Neural cell (in vitro differentiated cells): ENCODE measurements at regions not wholly inside any gene's neighbourhood (a gene's known extent, or its start where the extent isn't known, plus 50 kb on each side); places are given as distances from the start of the nearest gene placed in this dataset.
A peak's percentile ranks its signal among the peaks of the same experiment; 100 is the strongest.

Source experiments
- EP300 ChIP-seq: fragments of 450-650 bp; conservative IDR thresholded peaks from 2 replicates; pipeline ENCODE4 v1.6.1; 2014; ENCODE audit warnings: antibody characterized with exemption, mild to moderate bottlenecking, moderate library complexity; ENCODE audit not compliant: poor library complexity, severe bottlenecking
- POLR2AphosphoS5 ChIP-seq: IDR thresholded peaks from 2 replicates; pipeline ENCODE4 v1.6.1; 2012
- TF ChIP-seq, protein P1 (sequence below): fragments of 450-650 bp; IDR thresholded peaks from 2 replicates; pipeline ENCODE4 v1.5.1; 2014; ENCODE audit warnings: antibody characterized with exemption, mild to moderate bottlenecking, moderate library complexity; ENCODE audit not compliant: poor library complexity, severe bottlenecking

DNA sequence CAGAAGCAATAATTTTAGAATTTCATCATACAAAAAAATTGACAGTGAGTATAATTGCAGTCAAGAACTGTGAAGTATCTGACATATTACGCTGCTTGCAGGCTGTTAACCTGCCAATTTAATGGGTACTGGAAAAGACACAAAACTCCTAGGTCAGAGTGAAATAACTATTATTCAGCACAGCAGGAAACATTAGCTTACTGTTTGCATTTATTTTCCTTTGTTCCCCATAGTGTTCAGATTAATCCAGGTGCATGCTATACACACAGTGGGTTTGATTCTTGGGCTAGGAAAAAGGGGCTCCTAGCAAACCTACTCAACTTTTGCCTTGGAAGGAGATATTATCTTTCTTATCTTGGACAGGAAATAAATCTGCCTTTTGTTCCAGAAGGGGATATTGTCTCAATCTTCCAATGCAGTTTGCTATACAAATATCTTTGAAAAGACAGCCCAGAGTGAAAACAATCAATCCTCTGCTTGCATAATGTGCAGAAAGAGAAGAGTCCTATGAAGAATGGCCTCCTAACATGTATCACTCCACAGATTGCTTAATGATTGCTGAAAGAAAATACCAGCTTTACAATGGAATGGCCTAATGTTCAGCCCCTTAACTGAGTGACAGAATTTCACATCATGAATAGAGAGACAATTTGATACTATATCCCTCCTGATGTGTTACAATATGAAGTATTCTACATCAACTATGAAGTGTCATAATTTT, 443.4 kb downstream of the TBC1D4 start:
- TF ChIP-seq, protein P1, sequence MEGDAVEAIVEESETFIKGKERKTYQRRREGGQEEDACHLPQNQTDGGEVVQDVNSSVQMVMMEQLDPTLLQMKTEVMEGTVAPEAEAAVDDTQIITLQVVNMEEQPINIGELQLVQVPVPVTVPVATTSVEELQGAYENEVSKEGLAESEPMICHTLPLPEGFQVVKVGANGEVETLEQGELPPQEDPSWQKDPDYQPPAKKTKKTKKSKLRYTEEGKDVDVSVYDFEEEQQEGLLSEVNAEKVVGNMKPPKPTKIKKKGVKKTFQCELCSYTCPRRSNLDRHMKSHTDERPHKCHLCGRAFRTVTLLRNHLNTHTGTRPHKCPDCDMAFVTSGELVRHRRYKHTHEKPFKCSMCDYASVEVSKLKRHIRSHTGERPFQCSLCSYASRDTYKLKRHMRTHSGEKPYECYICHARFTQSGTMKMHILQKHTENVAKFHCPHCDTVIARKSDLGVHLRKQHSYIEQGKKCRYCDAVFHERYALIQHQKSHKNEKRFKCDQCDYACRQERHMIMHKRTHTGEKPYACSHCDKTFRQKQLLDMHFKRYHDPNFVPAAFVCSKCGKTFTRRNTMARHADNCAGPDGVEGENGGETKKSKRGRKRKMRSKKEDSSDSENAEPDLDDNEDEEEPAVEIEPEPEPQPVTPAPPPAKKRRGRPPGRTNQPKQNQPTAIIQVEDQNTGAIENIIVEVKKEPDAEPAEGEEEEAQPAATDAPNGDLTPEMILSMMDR = peak; percentile 27
- TF ChIP-seq POLR2AphosphoS5 (peak; percentile 94), EP300 (peak; percentile 98)
